ENCODE measurements at regions not wholly inside any gene's neighbourhood (a gene's known extent, or its start where the extent isn't known, plus 50 kb on each side); places are given as distances from the start of the nearest gene placed in this dataset.
"Not testable (repeated sequence)": the region's sequence is repeated elsewhere in the genome, so short reads cannot be mapped to it uniquely, and the experiment has no call there.

GRCh38 chr7:103981-104380, 88.4 kb upstream of the FAM20C start:
- not testable (repeated sequence) for TF ChIP-seq CTCF, POLR2A (IDR thresholded peaks at IDR 0.05)

Data from thyroid gland (tissue), 4 donors.